GM12878 (cell line): ENCODE measurements at regions not wholly inside any gene's neighbourhood (a gene's known extent, or its start where the extent isn't known, plus 50 kb on each side); places are given as distances from the start of the nearest gene placed in this dataset.

ENCODE experiments used
- ATAC-seq: fragments of 200-7000 bp; cut with Tn5 transposase; 3 replicates; pipeline ENCODE4 v1.9.1; 2020; ENCODE audit warnings: mild to moderate bottlenecking, moderate library complexity
- BruUV-seq: library from RNA; stranded (reverse); fragments of 400-500 nt; replicated peaks from 2 replicates; lab custom pipeline; 2021; lab: Mats Ljungman, UMichigan
- CTCF ChIA-PET: fragments of 300-600 bp; sonication (Branson Sonifier 250); formaldehyde crosslinking; extraction: SDS; loops from one replicate; lab custom pipeline; 2021; ENCODE audit warnings: inconsistent platforms; lab: Yijun Ruan, JAX
- POLR2A ChIA-PET: fragments of 350-600 bp; formaldehyde crosslinking; extraction: SDS; loops from one replicate; lab custom pipeline; 2021; ENCODE audit warnings: inconsistent platforms; lab: Charles Lee
- RAD21 ChIA-PET: fragments of 300-600 bp; sonication (Branson Sonifier 250); formaldehyde crosslinking; loops from one replicate; lab custom pipeline; 2023; ENCODE audit warnings: antibody characterized with exemption; ENCODE audit not compliant: unreplicated experiment; lab: Charles Lee
- SMC1A ChIA-PET: fragments of 300-600 bp; sonication (Branson Sonifier 250); formaldehyde crosslinking; loops from one replicate; lab custom pipeline; 2023; ENCODE audit not compliant: unreplicated experiment, uncharacterized antibody; lab: Charles Lee
- DNase-seq: peaks from one replicate; pipeline ENCODE4 v3.0.0-alpha.2; 2011; ENCODE audit warnings: low read depth, low spot score
- FAIRE-seq: peaks from 3 replicates; lab custom pipeline; 2011; peaks lifted over from hg19 to GRCh38; lab: Jason Lieb, UNC
- H2AFZ ChIP-seq: 2 replicates; pipeline ENCODE4 v1.6.0; 2011; ENCODE audit warnings: low read depth, low read length, control low read depth; ENCODE audit not compliant: control insufficient read depth
- H3K27ac ChIP-seq: 2 replicates; pipeline ENCODE4 v1.5.1; 2011; ENCODE audit warnings: control low read depth; ENCODE audit not compliant: control insufficient read depth, insufficient read depth
- H3K27me3 ChIP-seq, 2 experiments: replicated peaks in 1 of 2; 2 replicates each; pipeline versions ENCODE4 v1.6.0 to v1.6.1; 2011; ENCODE audit warnings: low read length in 1 of 2; ENCODE audit not compliant: control insufficient read depth in 2 of 2, insufficient read depth in 2 of 2
- H3K36me3 ChIP-seq, 2 experiments: 2 replicates each; pipeline ENCODE4 v1.5.1; 2011; ENCODE audit warnings: low read length in 1 of 2; ENCODE audit not compliant: control insufficient read depth in 2 of 2, insufficient read depth in 2 of 2
- H3K4me1 ChIP-seq: 2 replicates; pipeline ENCODE4 v1.6.1; 2011; ENCODE audit warnings: mild to moderate bottlenecking, low read length, moderate library complexity, mixed read lengths; ENCODE audit not compliant: control insufficient read depth, insufficient read depth
- H3K4me2 ChIP-seq: 2 replicates; pipeline ENCODE4 v1.6.0; 2011; ENCODE audit warnings: control low read depth; ENCODE audit not compliant: control insufficient read depth, insufficient read depth
- H3K4me3 ChIP-seq: fragments of 200-600 bp; sonication (generic); 2 replicates; pipeline ENCODE4 v1.5.1; 2016
- H3K79me2 ChIP-seq: 2 replicates; pipeline ENCODE4 v1.6.0; 2011; ENCODE audit warnings: low read length; ENCODE audit not compliant: control insufficient read depth, insufficient read depth
- H3K9ac ChIP-seq: 2 replicates; pipeline ENCODE4 v1.8.0; 2011; ENCODE audit warnings: low read length, control low read depth, mixed read lengths; ENCODE audit not compliant: control insufficient read depth, insufficient read depth
- H3K9me3 ChIP-seq: replicated peaks from 3 replicates; pipeline ENCODE4 v1.5.1; 2011; ENCODE audit warnings: mild to moderate bottlenecking, low read length; ENCODE audit not compliant: control insufficient read depth, insufficient read depth
- H4K20me1 ChIP-seq: 2 replicates; pipeline ENCODE4 v1.6.0; 2011; ENCODE audit not compliant: control insufficient read depth, insufficient read depth
- BACH1 ChIP-seq: fragments of 450-650 bp; IDR thresholded peaks from 2 replicates; pipeline ENCODE4 v1.6.1; 2017; ENCODE audit warnings: mild to moderate bottlenecking, borderline replicate concordance
- EED ChIP-seq: sonication (generic); IDR thresholded peaks from 2 replicates; pipeline ENCODE4 v1.6.1; 2016; ENCODE audit warnings: antibody characterized with exemption, low read depth
- NFXL1 ChIP-seq: fragments of 450-650 bp; IDR thresholded peaks from 2 replicates; pipeline ENCODE4 v1.6.1; 2017; ENCODE audit warnings: antibody characterized with exemption, mild to moderate bottlenecking, borderline replicate concordance
- PBX3 ChIP-seq: IDR thresholded peaks from 2 replicates; pipeline ENCODE4 v1.6.1; 2011; ENCODE audit warnings: mild to moderate bottlenecking, low read depth, low read length, moderate library complexity; ENCODE audit not compliant: insufficient replicate concordance
- RBBP5 ChIP-seq: fragments of 200-600 bp; sonication (generic); conservative IDR thresholded peaks from 2 replicates; pipeline ENCODE4 v1.6.1; 2016
- RFX5 ChIP-seq: IDR thresholded peaks from 2 replicates; pipeline ENCODE4 v1.6.1; 2011; ENCODE audit warnings: low read depth, low read length, improper control_type of control experiment
- SKIL ChIP-seq: fragments of 450-650 bp; IDR thresholded peaks from 2 replicates; pipeline ENCODE4 v1.6.1; 2017; ENCODE audit warnings: mild to moderate bottlenecking, low read depth, inconsistent platforms; ENCODE audit not compliant: poor library complexity, severe bottlenecking
- SMARCA5 ChIP-seq: fragments of 450-650 bp; IDR thresholded peaks from 2 replicates; pipeline ENCODE4 v1.6.1; 2017; ENCODE audit warnings: mild to moderate bottlenecking
- TAF1 ChIP-seq: IDR thresholded peaks from 2 replicates; pipeline ENCODE4 v1.6.1; 2011; ENCODE audit warnings: mild to moderate bottlenecking, low read depth, low read length, borderline replicate concordance
- ZNF207 ChIP-seq: fragments of 450-650 bp; IDR thresholded peaks from 2 replicates; pipeline ENCODE4 v1.6.1; 2014; ENCODE audit warnings: antibody characterized with exemption, mild to moderate bottlenecking, borderline replicate concordance
- ZNF24 ChIP-seq: fragments of 450-650 bp; IDR thresholded peaks from 2 replicates; pipeline ENCODE4 v1.6.1; 2017; ENCODE audit warnings: antibody characterized with exemption, mild to moderate bottlenecking
- WGBS: methylation state at CpG from one replicate; pipeline ENCODE4 v1.1.6; 2016; ENCODE audit warnings: low lambda C conversion rate; ENCODE audit not compliant: insufficient replicate concordance, insufficient coverage; ENCODE audit errors: missing lambda C conversion rate; 5-methylcytosine and 5-hydroxymethylcytosine counted together
- in situ Hi-C: fragments of 300-500 bp; cut with MboI; formaldehyde crosslinking; loops from 9 replicates; pipeline ENCODE4 v1.14.3; 2018; ENCODE audit warnings: mixed read lengths
- intact Hi-C: fragments of 100-400 bp; cut with micrococcal nuclease; formaldehyde crosslinking; loops from one replicate; pipeline ENCODE4 v1.14.2; 2022; ENCODE audit not compliant: unreplicated experiment

GRCh38 chr13:26486550-26486949, 70.9 kb upstream of the WASF3 start:
- in situ Hi-C loops: no loop called here
- no peak overlapping the region for H2AFZ ChIP-seq
- no TSS peak for BruUV-seq
- POLR2A ChIA-PET: no interaction called here
- no peak overlapping the region for H3K9ac ChIP-seq
- no peak overlapping the region for H3K4me3 ChIP-seq
- no peaks in the 10 kb centered on the region for H3K36me3 ChIP-seq
- SMC1A ChIA-PET: no interaction called here
- no peak for FAIRE-seq
- TF ChIP-seq ZNF24: no peak
- TF ChIP-seq PBX3: no peak
- TF ChIP-seq EED: no peak
- no peak for TF ChIP-seq SKIL
- TF ChIP-seq BACH1: no peak
- no peak for TF ChIP-seq ZNF207
- no peak for TF ChIP-seq RBBP5
- TF ChIP-seq TAF1: no peak
- no peak for TF ChIP-seq NFXL1
- no peak for TF ChIP-seq SMARCA5
- TF ChIP-seq RFX5: no peak
- TF ChIP-seq, all 136 proteins: peak for 0
- H3K27ac ChIP-seq: no peak overlapping the region
- ChIA-PET RAD21 (interaction anchor here (1.7 kb wide), 1 partner anchor 212 kb away, joined by 6 read pairs; no protein-coding TSS in a partner anchor), CTCF (interaction anchor here (2.1 kb wide), 1 partner anchor 212 kb away, joined by 5 read pairs; no protein-coding TSS in a partner anchor)
- no peak for DNase-seq
- no peaks in the 10 kb centered on the region for H4K20me1 ChIP-seq
- no peaks in the 10 kb centered on the region for H3K9me3 ChIP-seq
- no peaks in the 10 kb centered on the region; a peak in 1 of 4 replicates for H3K27me3 ChIP-seq
- no peaks in the 10 kb centered on the region for H3K79me2 ChIP-seq
- H3K4me2 ChIP-seq: no peak overlapping the region
- H3K4me1 ChIP-seq: no peaks in the 10 kb centered on the region
- WGBS: 40% methylated on average over 6 of the region's 6 CpGs
- no peak for ATAC-seq
- intact Hi-C loops: no loop called here
